GM12878 (cell line): ENCODE measurements at regions not wholly inside any gene's neighbourhood (a gene's known extent, or its start where the extent isn't known, plus 50 kb on each side); places are given as distances from the start of the nearest gene placed in this dataset.

Source experiments
- ATAC-seq: fragments of 200-7000 bp; cut with Tn5 transposase; 3 replicates; pipeline ENCODE4 v1.9.1; 2020; ENCODE audit warnings: mild to moderate bottlenecking, moderate library complexity
- BruUV-seq: library from RNA; stranded (reverse); fragments of 400-500 nt; replicated peaks from 2 replicates; lab custom pipeline; 2021; lab: Mats Ljungman, UMichigan
- CTCF ChIA-PET: fragments of 300-600 bp; sonication (Branson Sonifier 250); formaldehyde crosslinking; extraction: SDS; loops from one replicate; lab custom pipeline; 2021; ENCODE audit warnings: inconsistent platforms; lab: Yijun Ruan, JAX
- POLR2A ChIA-PET: fragments of 350-600 bp; formaldehyde crosslinking; extraction: SDS; loops from one replicate; lab custom pipeline; 2021; ENCODE audit warnings: inconsistent platforms; lab: Charles Lee
- RAD21 ChIA-PET: fragments of 300-600 bp; sonication (Branson Sonifier 250); formaldehyde crosslinking; loops from one replicate; lab custom pipeline; 2023; ENCODE audit warnings: antibody characterized with exemption; ENCODE audit not compliant: unreplicated experiment; lab: Charles Lee
- SMC1A ChIA-PET: fragments of 300-600 bp; sonication (Branson Sonifier 250); formaldehyde crosslinking; loops from one replicate; lab custom pipeline; 2023; ENCODE audit not compliant: unreplicated experiment, uncharacterized antibody; lab: Charles Lee
- DNase-seq: peaks from one replicate; pipeline ENCODE4 v3.0.0-alpha.2; 2011; ENCODE audit warnings: low read depth, low spot score
- FAIRE-seq: peaks from 3 replicates; lab custom pipeline; 2011; peaks lifted over from hg19 to GRCh38; lab: Jason Lieb, UNC
- H2AFZ ChIP-seq: 2 replicates; pipeline ENCODE4 v1.6.0; 2011; ENCODE audit warnings: low read depth, low read length, control low read depth; ENCODE audit not compliant: control insufficient read depth
- H3K27ac ChIP-seq: 2 replicates; pipeline ENCODE4 v1.5.1; 2011; ENCODE audit warnings: control low read depth; ENCODE audit not compliant: control insufficient read depth, insufficient read depth
- H3K27me3 ChIP-seq, 2 experiments: replicated peaks in 1 of 2; 2 replicates each; pipeline versions ENCODE4 v1.6.0 to v1.6.1; 2011; ENCODE audit warnings: low read length in 1 of 2; ENCODE audit not compliant: control insufficient read depth in 2 of 2, insufficient read depth in 2 of 2
- H3K36me3 ChIP-seq, 2 experiments: 2 replicates each; pipeline ENCODE4 v1.5.1; 2011; ENCODE audit warnings: low read length in 1 of 2; ENCODE audit not compliant: control insufficient read depth in 2 of 2, insufficient read depth in 2 of 2
- H3K4me1 ChIP-seq: 2 replicates; pipeline ENCODE4 v1.6.1; 2011; ENCODE audit warnings: mild to moderate bottlenecking, low read length, moderate library complexity, mixed read lengths; ENCODE audit not compliant: control insufficient read depth, insufficient read depth
- H3K4me2 ChIP-seq: 2 replicates; pipeline ENCODE4 v1.6.0; 2011; ENCODE audit warnings: control low read depth; ENCODE audit not compliant: control insufficient read depth, insufficient read depth
- H3K4me3 ChIP-seq: fragments of 200-600 bp; sonication (generic); 2 replicates; pipeline ENCODE4 v1.5.1; 2016
- H3K79me2 ChIP-seq: 2 replicates; pipeline ENCODE4 v1.6.0; 2011; ENCODE audit warnings: low read length; ENCODE audit not compliant: control insufficient read depth, insufficient read depth
- H3K9ac ChIP-seq: 2 replicates; pipeline ENCODE4 v1.8.0; 2011; ENCODE audit warnings: low read length, control low read depth, mixed read lengths; ENCODE audit not compliant: control insufficient read depth, insufficient read depth
- H3K9me3 ChIP-seq: replicated peaks from 3 replicates; pipeline ENCODE4 v1.5.1; 2011; ENCODE audit warnings: mild to moderate bottlenecking, low read length; ENCODE audit not compliant: control insufficient read depth, insufficient read depth
- H4K20me1 ChIP-seq: 2 replicates; pipeline ENCODE4 v1.6.0; 2011; ENCODE audit not compliant: control insufficient read depth, insufficient read depth
- BCL11A ChIP-seq: IDR thresholded peaks from 2 replicates; pipeline ENCODE4 v1.6.1; 2011; ENCODE audit warnings: low read depth, low read length
- BMI1 ChIP-seq: fragments of 450-650 bp; IDR thresholded peaks from 2 replicates; pipeline ENCODE4 v1.6.1; 2016; ENCODE audit warnings: mild to moderate bottlenecking, moderate library complexity, borderline replicate concordance
- EGR1 ChIP-seq, 2 experiments: IDR thresholded peaks; 1 replicate in 1 of 2; 2 replicates in 1 of 2; pipeline ENCODE4 v1.6.1; 2011 to 2012; ENCODE audit warnings: low read depth in 2 of 2, low read length in 2 of 2, borderline replicate concordance in 1 of 2, mild to moderate bottlenecking in 1 of 2, moderate library complexity in 1 of 2
- IKZF2 ChIP-seq, 2 experiments: fragments of 450-650 bp; IDR thresholded peaks; 2 replicates each; pipeline ENCODE4 v1.6.1; 2017; ENCODE audit warnings: mild to moderate bottlenecking in 2 of 2, moderate library complexity in 2 of 2
- PML ChIP-seq: IDR thresholded peaks from 2 replicates; pipeline ENCODE4 v1.6.1; 2012; ENCODE audit warnings: low read length, inconsistent platforms
- SKIL ChIP-seq: fragments of 450-650 bp; IDR thresholded peaks from 2 replicates; pipeline ENCODE4 v1.6.1; 2017; ENCODE audit warnings: mild to moderate bottlenecking, low read depth, inconsistent platforms; ENCODE audit not compliant: poor library complexity, severe bottlenecking
- SMAD1 ChIP-seq: fragments of 450-650 bp; IDR thresholded peaks from 2 replicates; pipeline ENCODE4 v1.6.1; 2018; ENCODE audit warnings: mild to moderate bottlenecking, low read depth; ENCODE audit not compliant: partially characterized antibody
- ZBTB11 ChIP-seq: fragments of 450-650 bp; formaldehyde crosslinking; IDR thresholded peaks from 2 replicates; pipeline ENCODE4 v1.5.0; 2022; ENCODE audit warnings: mild to moderate bottlenecking, missing genetic modification characterization
- ZZZ3 ChIP-seq: IDR thresholded peaks from 2 replicates; pipeline ENCODE4 v1.6.1; 2011; ENCODE audit warnings: low read depth; ENCODE audit not compliant: control insufficient read depth, insufficient read length
- WGBS: methylation state at CpG from one replicate; pipeline ENCODE4 v1.1.6; 2016; ENCODE audit warnings: low lambda C conversion rate; ENCODE audit not compliant: insufficient replicate concordance, insufficient coverage; ENCODE audit errors: missing lambda C conversion rate; 5-methylcytosine and 5-hydroxymethylcytosine counted together
- in situ Hi-C: fragments of 300-500 bp; cut with MboI; formaldehyde crosslinking; loops from 9 replicates; pipeline ENCODE4 v1.14.3; 2018; ENCODE audit warnings: mixed read lengths
- intact Hi-C: fragments of 100-400 bp; cut with micrococcal nuclease; formaldehyde crosslinking; loops from one replicate; pipeline ENCODE4 v1.14.2; 2022; ENCODE audit not compliant: unreplicated experiment

- no peak for ATAC-seq
- H3K27me3 ChIP-seq: no peaks in the 10 kb centered on the region
- DNase-seq: no peak
- no peak overlapping the region for H3K9ac ChIP-seq
- H3K79me2 ChIP-seq: no peaks in the 10 kb centered on the region
- H3K4me3 ChIP-seq: no peak overlapping the region
- in situ Hi-C loops: no loop called here
- 12% methylated on average over 2 of the region's 2 CpGs for WGBS
- POLR2A ChIA-PET: no interaction called here
- SMC1A ChIA-PET: no interaction called here
- H2AFZ ChIP-seq: no peak overlapping the region
- no peak for TF ChIP-seq SKIL
- TF ChIP-seq PML: no peak
- no peak for TF ChIP-seq BMI1
- no peak for TF ChIP-seq IKZF2 (IDR thresholded peaks at IDR 0.05)
- no peak for TF ChIP-seq SMAD1
- TF ChIP-seq ZZZ3: no peak
- no peak for TF ChIP-seq BCL11A
- no peak for TF ChIP-seq EGR1 (IDR thresholded peaks at IDR 0.05; ENCODE audit: borderline replicate concordance in 1 of 2, low read depth in 2 of 2, low read length in 2 of 2)
- TF ChIP-seq ZBTB11: no peak
- no peak overlapping the region for H3K27ac ChIP-seq
- no peaks in the 10 kb centered on the region for H4K20me1 ChIP-seq
- no peaks in the 10 kb centered on the region for H3K4me1 ChIP-seq
- CTCF ChIA-PET: no interaction called here
- FAIRE-seq: no peak
- RAD21 ChIA-PET: no interaction called here
- no peaks in the 10 kb centered on the region for H3K36me3 ChIP-seq
- H3K9me3 ChIP-seq: no peaks in the 10 kb centered on the region
- BruUV-seq: no TSS peak
- intact Hi-C loops: no loop called here
- no peak overlapping the region for H3K4me2 ChIP-seq
Observed at GRCh38 chr2:220106065-220106464, 478.6 kb downstream of the SLC4A3 start.
